OCI-LY1 (cell line): ENCODE measurements at regions not wholly inside any gene's neighbourhood (a gene's known extent, or its start where the extent isn't known, plus 50 kb on each side); places are given as distances from the start of the nearest gene placed in this dataset.

Source experiments
- H2AFZ ChIP-seq: fragments of 200-600 bp; sonication (generic), shearing (Covaris generic); 2 replicates; pipeline ENCODE4 v1.6.0; 2014; ENCODE audit warnings: antibody characterized with exemption, mild to moderate bottlenecking, low read length
- H3F3A ChIP-seq: fragments of 200-600 bp; sonication (generic), shearing (Covaris generic); 2 replicates; pipeline ENCODE4 v1.6.0; 2014; ENCODE audit warnings: mild to moderate bottlenecking, antibody characterized with exemption, low read length, moderate library complexity; ENCODE audit not compliant: insufficient read depth
- H3K27ac ChIP-seq: fragments of 200-600 bp; sonication (generic); 2 replicates; pipeline ENCODE4 v1.5.1; 2014; ENCODE audit warnings: low read length, mixed run types, mild to moderate bottlenecking, low read depth; ENCODE audit not compliant: poor library complexity, severe bottlenecking
- H3K27me3 ChIP-seq: fragments of 200-600 bp; sonication (generic); 2 replicates; pipeline ENCODE4 v1.6.0; 2014; ENCODE audit warnings: antibody characterized with exemption, mild to moderate bottlenecking, low read length, moderate library complexity; ENCODE audit not compliant: insufficient read depth
- H3K36me3 ChIP-seq: fragments of 200-600 bp; sonication (generic); 2 replicates; pipeline ENCODE4 v1.6.1; 2014; ENCODE audit warnings: mild to moderate bottlenecking, antibody characterized with exemption, low read length, moderate library complexity, mixed read lengths; ENCODE audit not compliant: insufficient read depth
- H3K4me1 ChIP-seq: fragments of 200-600 bp; sonication (generic); 2 replicates; pipeline ENCODE4 v1.5.1; 2014; ENCODE audit warnings: mild to moderate bottlenecking, low read length, moderate library complexity; ENCODE audit not compliant: insufficient read depth, severe bottlenecking
- H3K4me2 ChIP-seq: fragments of 200-600 bp; sonication (generic), shearing (Covaris generic); 2 replicates; pipeline ENCODE4 v1.6.1; 2014; ENCODE audit warnings: low read length
- H3K4me3 ChIP-seq: fragments of 200-600 bp; sonication (generic); 2 replicates; pipeline ENCODE4 v1.5.1; 2014; ENCODE audit warnings: low read length, low read depth, mild to moderate bottlenecking, mixed read lengths; ENCODE audit not compliant: poor library complexity, severe bottlenecking
- H3K79me2 ChIP-seq: fragments of 200-600 bp; shearing (Covaris generic); 2 replicates; pipeline ENCODE4 v1.6.1; 2016; ENCODE audit warnings: mixed run types, low read length, mixed read lengths; ENCODE audit not compliant: insufficient read depth
- H3K9ac ChIP-seq: fragments of 200-600 bp; sonication (generic), shearing (Covaris generic); 2 replicates; pipeline ENCODE4 v1.6.1; 2014; ENCODE audit warnings: mild to moderate bottlenecking, low read length, mixed read lengths
- H3K9me2 ChIP-seq: fragments of 200-600 bp; sonication (generic), shearing (Covaris generic); 2 replicates; pipeline ENCODE4 v1.6.1; 2014; ENCODE audit warnings: low read depth, mild to moderate bottlenecking, low read length, mixed read lengths
- H3K9me3 ChIP-seq: fragments of 200-600 bp; shearing (Covaris generic); 2 replicates; pipeline ENCODE4 v1.6.1; 2014; ENCODE audit warnings: low read length, mixed read lengths
- H4K20me1 ChIP-seq: fragments of 200-600 bp; sonication (generic), shearing (Covaris generic); 2 replicates; pipeline ENCODE4 v1.6.0; 2016; ENCODE audit warnings: mild to moderate bottlenecking, low read length; ENCODE audit not compliant: insufficient read depth
- EZH2 ChIP-seq: fragments of 200-600 bp; sonication (generic), shearing (Covaris generic); IDR thresholded peaks from 2 replicates; pipeline ENCODE4 v1.8.0; 2017; ENCODE audit warnings: borderline replicate concordance, mixed run types, mild to moderate bottlenecking, antibody characterized with exemption, low read length, moderate library complexity, mixed read lengths
- TF ChIP-seq, protein P1 (sequence below): fragments of 200-600 bp; sonication (generic), shearing (Covaris generic); IDR thresholded peaks from 2 replicates; pipeline ENCODE4 v1.5.1; 2017; ENCODE audit warnings: mild to moderate bottlenecking, antibody characterized with exemption, low read length, moderate library complexity, mixed read lengths

DNA sequence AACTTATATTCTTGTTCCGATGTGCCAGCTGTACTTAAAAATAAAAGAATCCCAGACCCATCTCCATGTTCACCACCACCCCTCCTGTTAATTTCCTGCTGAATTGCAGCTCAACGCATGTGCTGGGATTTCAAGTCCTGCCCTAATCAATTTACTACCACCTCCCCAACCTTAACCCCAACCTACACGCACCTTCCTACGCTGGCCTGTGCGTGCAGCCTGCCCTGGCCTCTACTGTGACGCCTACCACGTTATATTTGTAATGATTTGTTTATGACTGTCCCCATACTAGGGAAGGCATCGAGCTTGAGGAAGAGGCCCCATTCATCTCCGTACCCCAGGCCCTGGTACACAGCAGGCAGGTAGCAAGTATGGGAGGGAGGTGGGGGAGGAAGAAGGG lies 251.1 kb downstream of the MRTFB start:
- Histone ChIP-seq H3K4me1 (no peaks in the 10 kb centered on the region), H3K4me2 (no peak overlapping the region), H2AFZ (no peak overlapping the region), H3F3A (no peaks in the 10 kb centered on the region), H3K79me2 (no peaks in the 10 kb centered on the region), H3K9me2 (no peaks in the 10 kb centered on the region), H3K9ac (no peak overlapping the region), H3K4me3 (no peak overlapping the region), H3K36me3 (no peaks in the 10 kb centered on the region), H3K27ac (no peak overlapping the region), H3K9me3 (no peaks in the 10 kb centered on the region), H3K27me3 (no peaks in the 10 kb centered on the region; the same call in 1 of the 2 replicates), H4K20me1 (no peaks in the 10 kb centered on the region)
- no peak for TF ChIP-seq EZH2
- TF ChIP-seq, protein P1, sequence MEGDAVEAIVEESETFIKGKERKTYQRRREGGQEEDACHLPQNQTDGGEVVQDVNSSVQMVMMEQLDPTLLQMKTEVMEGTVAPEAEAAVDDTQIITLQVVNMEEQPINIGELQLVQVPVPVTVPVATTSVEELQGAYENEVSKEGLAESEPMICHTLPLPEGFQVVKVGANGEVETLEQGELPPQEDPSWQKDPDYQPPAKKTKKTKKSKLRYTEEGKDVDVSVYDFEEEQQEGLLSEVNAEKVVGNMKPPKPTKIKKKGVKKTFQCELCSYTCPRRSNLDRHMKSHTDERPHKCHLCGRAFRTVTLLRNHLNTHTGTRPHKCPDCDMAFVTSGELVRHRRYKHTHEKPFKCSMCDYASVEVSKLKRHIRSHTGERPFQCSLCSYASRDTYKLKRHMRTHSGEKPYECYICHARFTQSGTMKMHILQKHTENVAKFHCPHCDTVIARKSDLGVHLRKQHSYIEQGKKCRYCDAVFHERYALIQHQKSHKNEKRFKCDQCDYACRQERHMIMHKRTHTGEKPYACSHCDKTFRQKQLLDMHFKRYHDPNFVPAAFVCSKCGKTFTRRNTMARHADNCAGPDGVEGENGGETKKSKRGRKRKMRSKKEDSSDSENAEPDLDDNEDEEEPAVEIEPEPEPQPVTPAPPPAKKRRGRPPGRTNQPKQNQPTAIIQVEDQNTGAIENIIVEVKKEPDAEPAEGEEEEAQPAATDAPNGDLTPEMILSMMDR = no peak

GRCh38 chr16:14321542-14321941 lies 250.4 kb downstream of the MRTFB start:
- Histone ChIP-seq H2AFZ (no peak overlapping the region), H3K79me2 (no peaks in the 10 kb centered on the region), H3K36me3 (no peaks in the 10 kb centered on the region), H3F3A (no peaks in the 10 kb centered on the region), H3K4me3 (no peak overlapping the region), H3K27me3 (no peaks in the 10 kb centered on the region; the same call in 1 of the 2 replicates), H3K4me2 (no peak overlapping the region), H3K9ac (no peak overlapping the region), H3K9me3 (no peaks in the 10 kb centered on the region), H3K9me2 (no peaks in the 10 kb centered on the region), H3K4me1 (no peaks in the 10 kb centered on the region), H3K27ac (no peak overlapping the region), H4K20me1 (no peaks in the 10 kb centered on the region)
- no peak for TF ChIP-seq EZH2
- TF ChIP-seq, protein P1 = no peak

GRCh38 chr16:14320406-14320805 lies 249.3 kb downstream of the MRTFB start:
- TF ChIP-seq EZH2 = no peak
- TF ChIP-seq, protein P1 = no peak
- Histone ChIP-seq H4K20me1 (no peaks in the 10 kb centered on the region), H3K27ac (no peak overlapping the region), H3F3A (no peaks in the 10 kb centered on the region), H3K9me2 (no peaks in the 10 kb centered on the region), H3K4me2 (no peak overlapping the region), H3K79me2 (no peaks in the 10 kb centered on the region), H3K36me3 (no peaks in the 10 kb centered on the region), H3K4me1 (no peaks in the 10 kb centered on the region), H2AFZ (no peak overlapping the region), H3K4me3 (no peak overlapping the region), H3K27me3 (no peaks in the 10 kb centered on the region; the same call in 1 of the 2 replicates), H3K9me3 (no peaks in the 10 kb centered on the region), H3K9ac (no peak overlapping the region)
